ENCODE measurements at regions not wholly inside any gene's neighbourhood (a gene's known extent, or its start where the extent isn't known, plus 50 kb on each side); places are given as distances from the start of the nearest gene placed in this dataset.

GRCh38 chr6:130655586-130655985, 171.6 kb upstream of the SMLR1 start:
- DNase-seq (ENCODE audit: low read depth) = peak; percentile 83
- no peak overlapping the region for H3K4me3 ChIP-seq (ENCODE audit: low read depth, low read length)
- TF ChIP-seq, protein P1, sequence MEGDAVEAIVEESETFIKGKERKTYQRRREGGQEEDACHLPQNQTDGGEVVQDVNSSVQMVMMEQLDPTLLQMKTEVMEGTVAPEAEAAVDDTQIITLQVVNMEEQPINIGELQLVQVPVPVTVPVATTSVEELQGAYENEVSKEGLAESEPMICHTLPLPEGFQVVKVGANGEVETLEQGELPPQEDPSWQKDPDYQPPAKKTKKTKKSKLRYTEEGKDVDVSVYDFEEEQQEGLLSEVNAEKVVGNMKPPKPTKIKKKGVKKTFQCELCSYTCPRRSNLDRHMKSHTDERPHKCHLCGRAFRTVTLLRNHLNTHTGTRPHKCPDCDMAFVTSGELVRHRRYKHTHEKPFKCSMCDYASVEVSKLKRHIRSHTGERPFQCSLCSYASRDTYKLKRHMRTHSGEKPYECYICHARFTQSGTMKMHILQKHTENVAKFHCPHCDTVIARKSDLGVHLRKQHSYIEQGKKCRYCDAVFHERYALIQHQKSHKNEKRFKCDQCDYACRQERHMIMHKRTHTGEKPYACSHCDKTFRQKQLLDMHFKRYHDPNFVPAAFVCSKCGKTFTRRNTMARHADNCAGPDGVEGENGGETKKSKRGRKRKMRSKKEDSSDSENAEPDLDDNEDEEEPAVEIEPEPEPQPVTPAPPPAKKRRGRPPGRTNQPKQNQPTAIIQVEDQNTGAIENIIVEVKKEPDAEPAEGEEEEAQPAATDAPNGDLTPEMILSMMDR (IDR thresholded peaks at IDR 0.05; ENCODE audit: insufficient read depth, low read depth, low read length) = no peak

DNA sequence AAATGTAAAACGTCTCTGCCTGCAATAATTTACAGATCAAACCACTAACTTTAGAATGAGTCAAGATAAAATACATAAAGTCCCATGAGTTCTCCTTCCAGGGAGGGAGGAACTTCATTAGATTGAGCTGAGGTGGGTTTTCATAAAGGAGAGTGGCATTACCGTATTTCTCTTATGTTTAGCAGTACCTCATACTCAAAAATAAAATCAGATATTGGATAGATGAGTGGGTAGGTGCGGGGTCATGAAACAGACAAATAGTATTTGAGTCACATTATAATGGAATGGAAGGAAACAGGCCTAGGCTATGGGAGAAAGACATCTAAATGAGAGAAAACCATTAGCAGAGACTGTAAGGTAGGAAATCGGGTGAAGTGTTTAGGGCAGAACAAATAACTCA, 166.1 kb upstream of the SMLR1 start:
- DNase-seq (ENCODE audit: low read depth) = no peak
- H3K4me3 ChIP-seq (ENCODE audit: low read depth, low read length) = no peak overlapping the region
- TF ChIP-seq, protein P1 (IDR thresholded peaks at IDR 0.05; ENCODE audit: insufficient read depth, low read depth, low read length) = no peak

DNA sequence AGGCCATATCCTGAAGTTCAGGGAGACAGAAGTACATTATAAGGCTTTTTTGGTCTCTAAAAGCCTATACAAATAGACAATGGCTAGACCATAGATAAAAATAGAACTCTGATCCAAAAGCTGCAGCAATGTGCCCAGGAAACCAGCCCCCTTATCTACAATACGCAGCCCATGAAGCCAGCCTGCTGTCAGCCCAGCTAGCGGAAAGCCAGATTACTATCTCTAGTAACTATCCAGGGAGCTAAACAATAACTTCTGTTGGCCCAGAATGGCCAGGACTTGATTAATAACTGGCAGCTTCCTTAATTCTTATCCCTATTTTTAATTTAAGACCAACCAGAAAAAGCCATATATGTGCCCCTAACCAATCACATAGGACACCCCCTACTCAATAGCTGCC, 160.4 kb upstream of the SMLR1 start:
- TF ChIP-seq, protein P1 (IDR thresholded peaks at IDR 0.05; ENCODE audit: insufficient read depth, low read depth, low read length) = no peak
- no peak overlapping the region for H3K4me3 ChIP-seq (ENCODE audit: low read depth, low read length)
- no peak for DNase-seq (ENCODE audit: low read depth)

DNA sequence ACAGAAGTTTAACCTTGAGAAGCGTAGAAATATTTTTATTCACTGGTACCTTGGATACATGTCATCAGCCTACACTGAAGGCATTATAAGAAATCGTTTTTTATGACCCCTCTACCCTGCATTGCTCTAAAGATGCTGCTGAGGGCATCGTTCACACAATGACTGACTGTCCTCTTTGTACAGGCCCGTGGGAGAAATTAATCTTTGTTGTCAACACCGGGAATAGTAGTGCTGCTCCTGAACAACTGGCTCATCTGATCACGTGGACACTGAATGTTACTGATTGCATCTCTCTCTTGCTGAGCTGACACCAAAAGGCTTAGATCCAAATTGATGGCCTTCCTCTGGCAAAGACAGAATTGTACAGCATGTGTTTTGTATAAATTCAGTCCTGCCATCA, 157.1 kb upstream of the SMLR1 start:
- H3K4me3 ChIP-seq (ENCODE audit: low read depth, low read length) = no peak overlapping the region
- TF ChIP-seq, protein P1 (IDR thresholded peaks at IDR 0.05; ENCODE audit: insufficient read depth, low read depth, low read length) = no peak
- DNase-seq (ENCODE audit: low read depth) = no peak

DNA sequence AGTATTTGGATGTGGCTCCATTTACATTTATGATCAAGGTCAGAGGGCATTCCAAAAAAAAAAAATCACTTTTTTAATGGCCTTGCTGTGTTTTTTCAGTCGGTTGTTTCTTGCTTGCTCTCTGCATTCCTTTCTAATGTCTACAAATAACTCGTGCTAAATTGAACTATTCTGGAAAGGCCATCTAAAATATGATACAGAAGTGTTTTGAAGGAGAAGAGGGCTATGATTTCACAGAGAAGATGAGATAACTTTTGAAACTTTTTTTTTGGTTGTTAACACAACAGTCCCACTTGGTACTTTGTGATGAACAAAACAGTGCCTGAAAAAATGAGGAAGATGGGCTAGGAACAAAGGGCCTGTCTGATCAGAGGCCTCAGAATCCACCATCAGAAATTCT, 156.1 kb upstream of the SMLR1 start:
- TF ChIP-seq, protein P1 (IDR thresholded peaks at IDR 0.05; ENCODE audit: insufficient read depth, low read depth, low read length) = no peak
- peak; percentile 29 for DNase-seq (ENCODE audit: low read depth)

GRCh38 chr6:130671577-130671976, 155.6 kb upstream of the SMLR1 start:
- TF ChIP-seq, protein P1 (IDR thresholded peaks at IDR 0.05; ENCODE audit: insufficient read depth, low read depth, low read length) = no peak
- peak; percentile 55 for DNase-seq (ENCODE audit: low read depth)
- H3K4me3 ChIP-seq (ENCODE audit: low read depth, low read length) = no peak overlapping the region

More for the DNA sequence above, 156.1 kb upstream of the SMLR1 start:
- H3K4me3 ChIP-seq (ENCODE audit: low read depth, low read length) = no peak overlapping the region

GRCh38 chr6:130672153-130672552, 155.1 kb upstream of the SMLR1 start:
- TF ChIP-seq, protein P1 (IDR thresholded peaks at IDR 0.05; ENCODE audit: insufficient read depth, low read depth, low read length) = no peak
- no peak for DNase-seq (ENCODE audit: low read depth)
- H3K4me3 ChIP-seq (ENCODE audit: low read depth, low read length) = no peak overlapping the region
